Left ventricle myocardium superior (tissue), 1 donor: ENCODE measurements at regions not wholly inside any gene's neighbourhood (a gene's known extent, or its start where the extent isn't known, plus 50 kb on each side); places are given as distances from the start of the nearest gene placed in this dataset.
"Not testable (repeated sequence)": the region's sequence is repeated elsewhere in the genome, so short reads cannot be mapped to it uniquely, and the experiment has no call there.

Experiments
- ATAC-seq: fragments of 200-7000 bp; cut with Tn5 transposase; one replicate; pipeline ENCODE4 v1.9.1; 2020; ENCODE audit warnings: mild to moderate bottlenecking, moderate library complexity
- DNase-seq: peaks from one replicate; pipeline ENCODE4 v3.0.0-alpha.2; 2020
- intact Hi-C: fragments of 100-400 bp; cut with micrococcal nuclease; formaldehyde crosslinking; loops from one replicate; pipeline ENCODE4 v1.11.0; 2022
- donor health status: DM: no; HTN: yes; CAD: no; lungs with severe emphysema.

GRCh38 chr7:80307227-80307856, 172.7 kb downstream of the GNAI1 start:
- intact Hi-C loops: no loop called here
- ATAC-seq (no peak), DNase-seq (no peak)

GRCh38 chr7:80303315-80303714, 168.7 kb downstream of the GNAI1 start:
- intact Hi-C loops: no loop called here
- no peak for DNase-seq
- ATAC-seq: no peak

GRCh38 chr7:80302636-80303035, 168.0 kb downstream of the GNAI1 start:
- DNase-seq (no peak), ATAC-seq (no peak)
- intact Hi-C loops: no loop called here

GRCh38 chr7:80302078-80302477, 167.4 kb downstream of the GNAI1 start:
- ATAC-seq (no peak), DNase-seq (no peak)
- intact Hi-C loops: no loop called here

GRCh38 chr7:80298201-80298600, 163.6 kb downstream of the GNAI1 start:
- no peak for DNase-seq
- ATAC-seq: no peak

GRCh38 chr7:80294346-80294745, 159.7 kb downstream of the GNAI1 start:
- intact Hi-C loops: no loop called here
- no peak for ATAC-seq
- DNase-seq: no peak

More at GRCh38 chr7:80298201-80298600, 163.6 kb downstream of the GNAI1 start:
- intact Hi-C loops: no loop called here

GRCh38 chr7:80292634-80293033, 158.0 kb downstream of the GNAI1 start:
- intact Hi-C loops, ATAC-seq, DNase-seq: not testable (repeated sequence)

GRCh38 chr7:80288175-80289122, 153.8 kb downstream of the GNAI1 start:
- intact Hi-C loops: no loop called here
- ATAC-seq (no peak), DNase-seq (no peak)

GRCh38 chr7:80287400-80288174, 153.0 kb downstream of the GNAI1 start:
- DNase-seq (no peak), ATAC-seq (no peak)
- intact Hi-C loops: no loop called here

- intact Hi-C loops: no loop called here
- ATAC-seq (no peak), DNase-seq (no peak)
Observed at GRCh38 chr7:80286611-80287010, 152.0 kb downstream of the GNAI1 start.

GRCh38 chr7:80284855-80285254, 150.2 kb downstream of the GNAI1 start:
- intact Hi-C loops: no loop called here
- peak; percentile 61 for ATAC-seq
- no peak for DNase-seq

- intact Hi-C loops: loop anchor here (10.0 kb wide), 1 partner anchor 145 kb away; the partner anchor contains the start of gene GNAI1
- ATAC-seq (peak; percentile 50), DNase-seq (no peak)
Observed at GRCh38 chr7:80279760-80280159, 145.1 kb downstream of the GNAI1 start.

- intact Hi-C loops: loop anchor here (10.0 kb wide), 1 partner anchor 144 kb away; the partner anchor contains the start of gene GNAI1
- ATAC-seq: no peak
Observed at GRCh38 chr7:80278737-80279136, 144.1 kb downstream of the GNAI1 start.

GRCh38 chr7:80277434-80278427, 143.1 kb downstream of the GNAI1 start:
- ATAC-seq (peak; percentile 39), DNase-seq (no peak)
- intact Hi-C loops: loop anchor here (10.0 kb wide), 1 partner anchor 143 kb away; the partner anchor contains the start of gene GNAI1

More at GRCh38 chr7:80278737-80279136, 144.1 kb downstream of the GNAI1 start:
- DNase-seq: no peak
